HEK293 (cell line): ENCODE measurements at regions not wholly inside any gene's neighbourhood (a gene's known extent, or its start where the extent isn't known, plus 50 kb on each side); places are given as distances from the start of the nearest gene placed in this dataset.

ENCODE experiments used
- CTCF ChIA-PET: fragments of 350-600 bp; formaldehyde crosslinking; extraction: SDS; loops from one replicate; lab custom pipeline; 2021; ENCODE audit warnings: antibody characterized with exemption; lab: Yijun Ruan, JAX
- POLR2A ChIA-PET: fragments of 300-600 bp; formaldehyde crosslinking; extraction: SDS; loops from one replicate; lab custom pipeline; 2020; ENCODE audit warnings: antibody characterized with exemption, inconsistent platforms; lab: Yijun Ruan, JAX
- H3K27ac ChIP-seq: fragments of 200-500 bp; sonication (Bioruptor generic); 2 replicates; pipeline ENCODE4 v1.5.1; 2014; ENCODE audit warnings: low read depth, low read length, control low read depth, inconsistent platforms; ENCODE audit errors: extremely low read depth
- H3K36me3 ChIP-seq, 2 experiments: fragments of 200-500 bp in 1 of 2; sonication (Bioruptor generic) in 1 of 2; 1 replicate in 1 of 2; 2 replicates in 1 of 2; pipeline ENCODE4 v1.5.1; 2014 to 2017; ENCODE audit warnings: inconsistent platforms in 2 of 2, low read length in 2 of 2; ENCODE audit not compliant: control insufficient read depth in 2 of 2, insufficient read depth in 1 of 2
- H3K4me1 ChIP-seq: fragments of 200-500 bp; sonication (Bioruptor generic); 2 replicates; pipeline ENCODE4 v1.5.1; 2014; ENCODE audit warnings: mild to moderate bottlenecking, low read length, inconsistent platforms; ENCODE audit not compliant: control insufficient read depth, insufficient read depth
- H3K4me3 ChIP-seq: 2 replicates; pipeline ENCODE4 v1.5.1; 2011; ENCODE audit warnings: low read depth, mild to moderate bottlenecking, control low read depth, low read length, moderate library complexity
- H3K9me3 ChIP-seq: fragments of 200-500 bp; sonication (Bioruptor generic); 2 replicates; pipeline ENCODE4 v1.5.1; 2014; ENCODE audit warnings: low read depth, low read length, inconsistent platforms; ENCODE audit not compliant: control insufficient read depth, insufficient read depth
- BCL6B ChIP-seq: fragments of 450-650 bp; formaldehyde crosslinking; IDR thresholded peaks from 2 replicates; pipeline ENCODE4 v1.5.1; 2017; ENCODE audit warnings: missing biosample characterization, missing genetic modification characterization
- HOXD13 ChIP-seq: sonication (generic); formaldehyde crosslinking; IDR thresholded peaks from 2 replicates; pipeline ENCODE4 v1.8.0; 2022; ENCODE audit warnings: missing genetic modification reagents, borderline replicate concordance
- REST ChIP-seq: fragments of 450-650 bp; formaldehyde crosslinking; IDR thresholded peaks from 2 replicates; pipeline ENCODE4 v1.5.1; 2016; ENCODE audit warnings: missing biosample characterization, missing genetic modification characterization
- ZBTB8A ChIP-seq: fragments of 450-650 bp; formaldehyde crosslinking; IDR thresholded peaks from 2 replicates; pipeline ENCODE4 v1.5.1; 2016; ENCODE audit warnings: missing biosample characterization, missing genetic modification characterization
- ZFHX2 ChIP-seq: fragments of 450-650 bp; formaldehyde crosslinking; conservative IDR thresholded peaks from 2 replicates; pipeline ENCODE4 v1.5.1; 2016; ENCODE audit warnings: missing biosample characterization, missing genetic modification characterization
- ZFP37 ChIP-seq: fragments of 450-650 bp; formaldehyde crosslinking; IDR thresholded peaks from 2 replicates; pipeline ENCODE4 v1.5.1; 2016; ENCODE audit warnings: missing biosample characterization, missing genetic modification characterization
- ZIC2 ChIP-seq: fragments of 450-650 bp; formaldehyde crosslinking; IDR thresholded peaks from 2 replicates; pipeline ENCODE4 v1.5.1; 2016; ENCODE audit warnings: missing biosample characterization, missing genetic modification characterization
- ZNF311 ChIP-seq: fragments of 450-650 bp; formaldehyde crosslinking; IDR thresholded peaks from 2 replicates; pipeline ENCODE4 v1.5.1; 2017; ENCODE audit warnings: missing biosample characterization, missing genetic modification characterization, borderline replicate concordance
- ZNF404 ChIP-seq: fragments of 450-650 bp; formaldehyde crosslinking; IDR thresholded peaks from 2 replicates; pipeline ENCODE4 v1.5.1; 2017; ENCODE audit warnings: missing biosample characterization, missing genetic modification characterization
- ZNF513 ChIP-seq: fragments of 450-650 bp; IDR thresholded peaks from 2 replicates; pipeline ENCODE4 v1.5.1; 2018; ENCODE audit warnings: missing biosample characterization, missing genetic modification characterization
- ZNF596 ChIP-seq: fragments of 450-650 bp; IDR thresholded peaks from 2 replicates; pipeline ENCODE4 v1.5.0; 2018; ENCODE audit warnings: missing biosample characterization, mild to moderate bottlenecking, missing genetic modification characterization, moderate library complexity
- ZNF629 ChIP-seq: fragments of 450-650 bp; formaldehyde crosslinking; IDR thresholded peaks from 2 replicates; pipeline ENCODE4 v1.5.1; 2017; ENCODE audit warnings: missing biosample characterization, missing genetic modification characterization
- ZNF843 ChIP-seq: fragments of 450-650 bp; formaldehyde crosslinking; IDR thresholded peaks from 2 replicates; pipeline ENCODE4 v1.5.1; 2016; ENCODE audit warnings: missing biosample characterization, missing genetic modification characterization
- TF ChIP-seq, protein P1 (sequence below): fragments of 450-650 bp; formaldehyde crosslinking; IDR thresholded peaks from 2 replicates; pipeline ENCODE4; 2016; ENCODE audit warnings: missing biosample characterization, missing genetic modification characterization
- TF ChIP-seq, protein P2 (sequence below): fragments of 450-650 bp; formaldehyde crosslinking; IDR thresholded peaks from 2 replicates; pipeline ENCODE4 v1.5.1; 2017; ENCODE audit warnings: missing biosample characterization, missing genetic modification characterization
- TF ChIP-seq, protein P3 (sequence below): fragments of 450-650 bp; formaldehyde crosslinking; IDR thresholded peaks from 2 replicates; pipeline ENCODE4 v1.5.1; 2017; ENCODE audit warnings: missing biosample characterization, missing genetic modification characterization

DNA sequence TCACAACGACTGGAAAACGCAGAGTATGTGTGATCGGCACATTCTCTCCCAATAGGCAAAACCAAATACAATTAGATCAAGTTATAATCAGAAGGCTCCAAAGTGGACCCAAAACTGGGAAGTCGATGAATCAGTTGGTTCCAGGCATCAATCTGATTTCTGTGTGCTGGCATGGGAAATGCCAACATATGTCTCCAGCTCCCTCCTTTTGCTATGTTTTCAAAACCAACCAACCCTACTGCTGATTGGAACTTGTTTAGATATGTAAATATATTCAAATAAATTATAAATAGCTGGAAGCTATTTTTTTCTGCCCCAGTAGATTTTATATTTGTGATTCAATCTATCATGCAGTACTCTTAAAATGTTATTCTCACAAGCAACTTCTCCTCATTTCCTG is 284.2 kb downstream of the HS3ST3B1 start:
- POLR2A ChIA-PET: no interaction called here
- CTCF ChIA-PET: interaction anchor here (0.6 to 0.7 kb wide), 2 partner anchors 16 to 121 kb away, joined by 3 read pairs; no protein-coding TSS in a partner anchor
- H3K4me3 ChIP-seq: no peak overlapping the region
- no peaks in the 10 kb centered on the region for H3K36me3 ChIP-seq
- H3K4me1 ChIP-seq: no peaks in the 10 kb centered on the region
- no peak overlapping the region for H3K27ac ChIP-seq
- H3K9me3 ChIP-seq: no peaks in the 10 kb centered on the region
- no peak for TF ChIP-seq ZFHX2 (tag by site-specific recombination)
- TF ChIP-seq ZFP37 (tag by site-specific recombination): no peak
- TF ChIP-seq, protein P1, sequence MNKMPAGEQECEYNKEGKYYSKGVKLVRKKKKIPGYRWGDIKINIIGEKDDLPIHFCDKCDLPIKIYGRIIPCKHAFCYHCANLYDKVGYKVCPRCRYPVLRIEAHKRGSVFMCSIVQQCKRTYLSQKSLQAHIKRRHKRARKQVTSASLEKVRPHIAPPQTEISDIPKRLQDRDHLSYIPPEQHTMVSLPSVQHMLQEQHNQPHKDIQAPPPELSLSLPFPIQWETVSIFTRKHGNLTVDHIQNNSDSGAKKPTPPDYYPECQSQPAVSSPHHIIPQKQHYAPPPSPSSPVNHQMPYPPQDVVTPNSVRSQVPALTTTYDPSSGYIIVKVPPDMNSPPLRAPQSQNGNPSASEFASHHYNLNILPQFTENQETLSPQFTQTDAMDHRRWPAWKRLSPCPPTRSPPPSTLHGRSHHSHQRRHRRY (tag by site-specific recombination): no peak
- TF ChIP-seq BCL6B (tag by site-specific recombination): no peak
- TF ChIP-seq, protein P2, sequence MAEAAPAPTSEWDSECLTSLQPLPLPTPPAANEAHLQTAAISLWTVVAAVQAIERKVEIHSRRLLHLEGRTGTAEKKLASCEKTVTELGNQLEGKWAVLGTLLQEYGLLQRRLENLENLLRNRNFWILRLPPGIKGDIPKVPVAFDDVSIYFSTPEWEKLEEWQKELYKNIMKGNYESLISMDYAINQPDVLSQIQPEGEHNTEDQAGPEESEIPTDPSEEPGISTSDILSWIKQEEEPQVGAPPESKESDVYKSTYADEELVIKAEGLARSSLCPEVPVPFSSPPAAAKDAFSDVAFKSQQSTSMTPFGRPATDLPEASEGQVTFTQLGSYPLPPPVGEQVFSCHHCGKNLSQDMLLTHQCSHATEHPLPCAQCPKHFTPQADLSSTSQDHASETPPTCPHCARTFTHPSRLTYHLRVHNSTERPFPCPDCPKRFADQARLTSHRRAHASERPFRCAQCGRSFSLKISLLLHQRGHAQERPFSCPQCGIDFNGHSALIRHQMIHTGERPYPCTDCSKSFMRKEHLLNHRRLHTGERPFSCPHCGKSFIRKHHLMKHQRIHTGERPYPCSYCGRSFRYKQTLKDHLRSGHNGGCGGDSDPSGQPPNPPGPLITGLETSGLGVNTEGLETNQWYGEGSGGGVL (tag by site-specific recombination): no peak
- TF ChIP-seq ZNF596 (tag by site-specific recombination): no peak
- TF ChIP-seq ZBTB8A (tag by site-specific recombination): no peak
- TF ChIP-seq ZIC2: no peak
- no peak for TF ChIP-seq REST (tag by site-specific recombination)
- TF ChIP-seq HOXD13 (CRISPR knock-in tag): no peak
- no peak for TF ChIP-seq ZNF629
- TF ChIP-seq ZNF843 (tag by site-specific recombination): no peak
- TF ChIP-seq, protein P3, sequence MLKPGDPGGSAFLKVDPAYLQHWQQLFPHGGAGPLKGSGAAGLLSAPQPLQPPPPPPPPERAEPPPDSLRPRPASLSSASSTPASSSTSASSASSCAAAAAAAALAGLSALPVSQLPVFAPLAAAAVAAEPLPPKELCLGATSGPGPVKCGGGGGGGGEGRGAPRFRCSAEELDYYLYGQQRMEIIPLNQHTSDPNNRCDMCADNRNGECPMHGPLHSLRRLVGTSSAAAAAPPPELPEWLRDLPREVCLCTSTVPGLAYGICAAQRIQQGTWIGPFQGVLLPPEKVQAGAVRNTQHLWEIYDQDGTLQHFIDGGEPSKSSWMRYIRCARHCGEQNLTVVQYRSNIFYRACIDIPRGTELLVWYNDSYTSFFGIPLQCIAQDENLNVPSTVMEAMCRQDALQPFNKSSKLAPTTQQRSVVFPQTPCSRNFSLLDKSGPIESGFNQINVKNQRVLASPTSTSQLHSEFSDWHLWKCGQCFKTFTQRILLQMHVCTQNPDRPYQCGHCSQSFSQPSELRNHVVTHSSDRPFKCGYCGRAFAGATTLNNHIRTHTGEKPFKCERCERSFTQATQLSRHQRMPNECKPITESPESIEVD (tag by site-specific recombination): no peak
- no peak for TF ChIP-seq ZNF513 (tag by site-specific recombination)
- no peak for TF ChIP-seq ZNF404 (tag by site-specific recombination)
- no peak for TF ChIP-seq ZNF311 (tag by site-specific recombination)
